AG04450 (cell line): ENCODE measurements at regions not wholly inside any gene's neighbourhood (a gene's known extent, or its start where the extent isn't known, plus 50 kb on each side); places are given as distances from the start of the nearest gene placed in this dataset.

Experiments used
- CTCF ChIA-PET: fragments of 300-600, 350-600 bp; formaldehyde crosslinking; extraction: SDS; loops from one replicate; lab custom pipeline; 2022; ENCODE audit warnings: antibody characterized with exemption, inconsistent platforms; lab: Charles Lee
- POLR2A ChIA-PET: fragments of 350-600 bp; formaldehyde crosslinking; extraction: SDS; loops from one replicate; lab custom pipeline; 2021; ENCODE audit warnings: antibody characterized with exemption, inconsistent platforms; lab: Yijun Ruan, JAX
- DNase-seq: peaks from one replicate; pipeline ENCODE4 v3.0.0-alpha.2; 2011; ENCODE audit warnings: low read depth, low spot score
- H3K27ac ChIP-seq: one replicate; pipeline ENCODE4 v1.5.1; 2012; ENCODE audit warnings: low read depth, low read length, control low read depth
- H3K27me3 ChIP-seq: one replicate; pipeline ENCODE4 v1.6.0; 2012; ENCODE audit warnings: low read length; ENCODE audit not compliant: control insufficient read depth, insufficient read depth
- H3K4me3 ChIP-seq: 2 replicates; pipeline ENCODE4 v1.5.1; 2011; ENCODE audit warnings: mild to moderate bottlenecking, low read depth, low read length, control low read depth
- H3K9me3 ChIP-seq: 2 replicates; pipeline ENCODE4 v1.5.1; 2012; ENCODE audit warnings: low read length; ENCODE audit not compliant: control insufficient read depth, insufficient read depth
- TF ChIP-seq, protein P1 (sequence below): IDR thresholded peaks from 2 replicates; pipeline ENCODE4 v1.5.1; 2011; ENCODE audit warnings: low read depth, low read length, control low read depth, inconsistent platforms

DNA sequence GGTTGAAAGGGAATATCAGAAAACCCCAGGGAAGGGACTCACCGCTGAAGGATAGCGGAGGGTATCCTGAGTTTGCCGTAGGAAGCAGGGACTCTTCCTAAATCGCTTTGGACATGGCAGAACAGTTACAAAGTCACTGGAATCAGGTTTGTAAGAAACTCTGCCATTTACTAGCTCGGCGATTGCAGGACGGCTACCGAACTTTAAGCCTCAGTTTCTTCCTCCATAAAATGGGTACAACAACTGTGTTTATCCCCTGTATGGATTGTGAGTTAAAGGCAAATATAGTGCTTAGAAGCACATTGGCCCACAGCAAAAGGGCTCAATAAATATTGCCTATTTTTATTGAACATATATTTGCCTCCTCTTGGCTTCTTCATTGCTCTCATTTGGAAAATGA is 90.6 kb downstream of the MAF start:
- ChIA-PET POLR2A (no interaction called here), CTCF (no interaction called here)
- Histone ChIP-seq H3K27me3 (no peaks in the 10 kb centered on the region), H3K27ac (no peak overlapping the region), H3K4me3 (no peak overlapping the region), H3K9me3 (peaks cover 45% of the 10 kb centered on the region)
- DNase-seq: no peak
- TF ChIP-seq, protein P1, sequence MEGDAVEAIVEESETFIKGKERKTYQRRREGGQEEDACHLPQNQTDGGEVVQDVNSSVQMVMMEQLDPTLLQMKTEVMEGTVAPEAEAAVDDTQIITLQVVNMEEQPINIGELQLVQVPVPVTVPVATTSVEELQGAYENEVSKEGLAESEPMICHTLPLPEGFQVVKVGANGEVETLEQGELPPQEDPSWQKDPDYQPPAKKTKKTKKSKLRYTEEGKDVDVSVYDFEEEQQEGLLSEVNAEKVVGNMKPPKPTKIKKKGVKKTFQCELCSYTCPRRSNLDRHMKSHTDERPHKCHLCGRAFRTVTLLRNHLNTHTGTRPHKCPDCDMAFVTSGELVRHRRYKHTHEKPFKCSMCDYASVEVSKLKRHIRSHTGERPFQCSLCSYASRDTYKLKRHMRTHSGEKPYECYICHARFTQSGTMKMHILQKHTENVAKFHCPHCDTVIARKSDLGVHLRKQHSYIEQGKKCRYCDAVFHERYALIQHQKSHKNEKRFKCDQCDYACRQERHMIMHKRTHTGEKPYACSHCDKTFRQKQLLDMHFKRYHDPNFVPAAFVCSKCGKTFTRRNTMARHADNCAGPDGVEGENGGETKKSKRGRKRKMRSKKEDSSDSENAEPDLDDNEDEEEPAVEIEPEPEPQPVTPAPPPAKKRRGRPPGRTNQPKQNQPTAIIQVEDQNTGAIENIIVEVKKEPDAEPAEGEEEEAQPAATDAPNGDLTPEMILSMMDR: no peak

DNA sequence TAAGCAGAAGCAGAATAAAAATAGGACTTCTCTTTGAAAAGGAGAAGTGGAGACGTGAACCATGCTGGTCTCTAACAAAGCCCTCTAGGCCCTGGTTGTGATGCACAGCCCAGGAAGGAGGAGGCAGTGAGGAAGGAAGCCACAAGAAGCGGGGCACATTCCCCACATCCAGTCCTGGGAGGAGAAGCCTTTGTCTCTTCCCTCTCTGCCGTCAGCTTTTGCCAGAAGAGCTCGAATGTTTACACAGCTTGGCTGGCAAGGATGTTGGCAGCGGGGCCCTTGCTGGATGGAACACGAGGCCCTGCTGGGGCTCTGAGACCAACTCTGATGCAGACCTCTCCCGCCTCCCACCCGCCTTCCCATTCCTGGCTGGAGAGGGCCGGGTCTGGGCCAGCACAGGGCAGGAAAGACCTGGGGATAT is 91.3 kb downstream of the MAF start:
- CTCF ChIA-PET: no interaction called here
- no peak for DNase-seq
- TF ChIP-seq, protein P1: no peak
- Histone ChIP-seq H3K27ac (no peak overlapping the region), H3K4me3 (no peak overlapping the region), H3K27me3 (no peaks in the 10 kb centered on the region), H3K9me3 (peaks cover 45% of the 10 kb centered on the region)
- POLR2A ChIA-PET: no interaction called here

DNA sequence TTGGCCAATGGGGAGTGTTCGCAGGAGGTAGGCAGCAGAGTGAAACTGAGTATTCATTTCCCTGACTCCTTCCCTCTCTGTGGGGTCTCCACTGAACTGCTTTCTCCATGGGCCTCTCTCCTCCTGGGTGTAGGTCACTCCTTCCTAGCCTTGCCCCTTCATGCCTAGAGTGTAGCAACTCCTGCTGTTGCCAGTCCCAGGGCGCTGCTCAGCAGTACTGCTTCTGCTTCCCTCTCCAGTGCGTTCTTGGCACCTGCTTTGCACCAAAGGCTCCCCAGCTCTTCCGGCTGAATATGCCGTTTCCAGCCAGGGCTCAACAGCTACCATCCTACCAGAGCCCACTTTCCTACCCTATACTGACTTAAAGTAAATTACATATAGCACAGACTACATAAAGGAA is 92.2 kb downstream of the MAF start:
- H3K9me3 ChIP-seq: peaks cover 45% of the 10 kb centered on the region
- POLR2A ChIA-PET: no interaction called here
- no peak overlapping the region for H3K27ac ChIP-seq
- CTCF ChIA-PET: no interaction called here
- no peak overlapping the region for H3K4me3 ChIP-seq
- no peaks in the 10 kb centered on the region for H3K27me3 ChIP-seq
- no peak for DNase-seq
- TF ChIP-seq, protein P1: no peak

DNA sequence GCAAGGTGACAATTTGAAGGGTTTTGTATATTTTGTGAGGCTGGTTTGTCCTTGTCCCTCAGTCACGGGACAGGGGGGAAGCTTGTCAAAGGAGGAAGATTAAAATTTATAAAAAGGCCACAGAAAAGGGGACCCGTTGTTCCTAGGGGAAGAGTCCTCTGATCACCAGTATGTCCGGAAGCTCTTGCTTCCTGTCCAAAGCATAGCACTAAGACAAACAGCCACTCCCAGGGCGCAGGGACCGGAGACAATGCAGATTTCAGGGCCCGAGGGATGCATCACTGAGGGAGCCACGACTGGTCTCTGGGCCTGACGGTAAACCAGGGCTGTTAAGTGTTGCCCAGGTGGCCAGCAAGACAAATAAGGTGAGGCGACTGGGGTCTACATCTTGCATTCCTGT is 95.2 kb downstream of the MAF start:
- Histone ChIP-seq H3K9me3 (peaks cover 35% of the 10 kb centered on the region), H3K4me3 (no peak overlapping the region), H3K27ac (no peak overlapping the region), H3K27me3 (no peaks in the 10 kb centered on the region)
- CTCF ChIA-PET: no interaction called here
- no peak for DNase-seq
- TF ChIP-seq, protein P1: no peak
- POLR2A ChIA-PET: no interaction called here

DNA sequence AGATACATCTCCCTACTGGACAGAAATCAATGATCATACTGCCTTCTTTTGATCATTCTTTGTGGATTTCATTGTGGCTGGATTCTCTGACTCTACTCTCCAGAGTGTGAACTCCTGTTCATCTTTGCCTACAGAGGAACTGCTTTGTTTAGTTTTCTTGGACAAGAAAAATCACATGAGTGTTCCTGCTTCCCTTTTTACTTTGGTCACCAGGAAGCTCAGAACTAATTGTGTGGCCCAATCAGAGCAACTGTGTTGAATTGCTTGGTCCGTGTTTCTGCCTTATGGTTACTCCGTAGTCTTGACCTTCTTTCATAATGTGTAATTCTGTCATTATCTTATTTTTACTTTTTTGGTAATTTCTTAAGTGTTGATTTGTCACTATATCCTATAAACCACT is 97.0 kb downstream of the MAF start:
- Histone ChIP-seq H3K9me3 (peaks cover 23% of the 10 kb centered on the region), H3K27ac (no peak overlapping the region), H3K4me3 (no peak overlapping the region), H3K27me3 (no peaks in the 10 kb centered on the region)
- POLR2A ChIA-PET: no interaction called here
- CTCF ChIA-PET: no interaction called here
- TF ChIP-seq, protein P1: no peak
- DNase-seq: no peak
